ENCODE measurements at regions not wholly inside any gene's neighbourhood (a gene's known extent, or its start where the extent isn't known, plus 50 kb on each side); places are given as distances from the start of the nearest gene placed in this dataset.
"Not testable (repeated sequence)": the region's sequence is repeated elsewhere in the genome, so short reads cannot be mapped to it uniquely, and the experiment has no call there.

GRCh38 chr10:45056806-45057205 lies 56.1 kb downstream of the ZNF22 start:
- H3K36me3 ChIP-seq (ENCODE audit: insufficient read depth, low read length); H3K79me2 ChIP-seq (ENCODE audit: low read length); H2AFZ ChIP-seq (ENCODE audit: low read length); H3K9me3 ChIP-seq (ENCODE audit: low read length); H3K4me1 ChIP-seq (ENCODE audit: low read length); H3K4me3 ChIP-seq (ENCODE audit: low read length); DNase-seq; H3K9ac ChIP-seq (ENCODE audit: low read length); H3K9me2 ChIP-seq (replicated peaks; ENCODE audit: insufficient read depth, low read length); H3K27ac ChIP-seq (ENCODE audit: low read length); H4K20me1 ChIP-seq (ENCODE audit: insufficient read depth, low read depth, low read length); H3K27me3 ChIP-seq (ENCODE audit: low read length); H3K4me2 ChIP-seq (ENCODE audit: low read depth, low read length, poor library complexity, severe bottlenecking): not testable (repeated sequence)

- no peak overlapping the region for H2AFZ ChIP-seq (ENCODE audit: low read length)
- H3K4me2 ChIP-seq (ENCODE audit: low read depth, low read length, poor library complexity, severe bottlenecking): no peak overlapping the region
These were observed 57.9 kb downstream of the ZNF22 start for GRCh38 chr10:45058580-45058979.

DNA sequence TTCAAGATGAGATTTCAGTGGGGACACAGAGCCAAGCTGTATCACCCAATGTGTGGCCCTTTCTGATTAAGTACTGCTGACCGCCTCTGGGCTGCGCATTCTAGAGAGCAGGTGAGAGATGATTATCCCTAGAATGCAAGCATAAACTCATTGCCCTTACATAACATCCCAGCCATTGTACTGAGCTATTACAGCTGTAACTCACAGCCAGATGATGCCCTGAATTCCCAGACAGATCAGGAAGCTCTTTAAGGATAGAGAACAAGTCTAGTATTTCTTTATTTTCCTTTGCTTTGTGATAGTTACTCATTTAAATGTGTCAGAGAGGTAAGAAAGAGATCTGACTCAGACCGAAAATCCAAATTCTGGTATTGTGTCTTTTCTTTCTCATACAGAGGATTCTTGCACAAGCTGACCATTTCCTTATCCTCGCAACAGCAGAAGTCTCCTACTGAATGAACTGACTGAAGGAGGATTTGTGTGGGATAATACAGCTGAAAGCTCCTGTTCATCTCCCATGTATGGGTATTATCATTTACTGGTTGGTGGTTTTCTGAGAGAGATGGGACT lies 58.4 kb downstream of the ZNF22 start:
- Histone ChIP-seq H3K9ac (ENCODE audit: low read length) (no peak overlapping the region), H3K9me3 (ENCODE audit: low read length) (no peaks in the 10 kb centered on the region), H3K4me1 (ENCODE audit: low read length) (no peaks in the 10 kb centered on the region), H2AFZ (ENCODE audit: low read length) (no peak overlapping the region), H3K79me2 (ENCODE audit: low read length) (no peaks in the 10 kb centered on the region), H3K27me3 (ENCODE audit: low read length) (no peaks in the 10 kb centered on the region), H4K20me1 (ENCODE audit: insufficient read depth, low read depth, low read length) (no peaks in the 10 kb centered on the region), H3K4me2 (ENCODE audit: low read depth, low read length, poor library complexity, severe bottlenecking) (no peak overlapping the region), H3K9me2 (replicated peaks; ENCODE audit: insufficient read depth, low read length) (no peaks in the 10 kb centered on the region; the same call in 1 of the 2 replicates), H3K27ac (ENCODE audit: low read length) (no peak overlapping the region), H3K36me3 (ENCODE audit: insufficient read depth, low read length) (no peaks in the 10 kb centered on the region), H3K4me3 (ENCODE audit: low read length) (no peak overlapping the region)
- no peak for DNase-seq

More at GRCh38 chr10:45058580-45058979, 57.9 kb downstream of the ZNF22 start:
- no peak for DNase-seq
- Histone ChIP-seq H3K27ac (ENCODE audit: low read length) (no peak overlapping the region), H3K79me2 (ENCODE audit: low read length) (no peaks in the 10 kb centered on the region), H3K9ac (ENCODE audit: low read length) (no peak overlapping the region), H3K27me3 (ENCODE audit: low read length) (no peaks in the 10 kb centered on the region), H3K9me2 (replicated peaks; ENCODE audit: insufficient read depth, low read length) (no peaks in the 10 kb centered on the region; the same call in 1 of the 2 replicates), H3K9me3 (ENCODE audit: low read length) (no peaks in the 10 kb centered on the region), H3K4me1 (ENCODE audit: low read length) (no peaks in the 10 kb centered on the region), H3K36me3 (ENCODE audit: insufficient read depth, low read length) (no peaks in the 10 kb centered on the region), H3K4me3 (ENCODE audit: low read length) (no peak overlapping the region), H4K20me1 (ENCODE audit: insufficient read depth, low read depth, low read length) (no peaks in the 10 kb centered on the region)

DNA sequence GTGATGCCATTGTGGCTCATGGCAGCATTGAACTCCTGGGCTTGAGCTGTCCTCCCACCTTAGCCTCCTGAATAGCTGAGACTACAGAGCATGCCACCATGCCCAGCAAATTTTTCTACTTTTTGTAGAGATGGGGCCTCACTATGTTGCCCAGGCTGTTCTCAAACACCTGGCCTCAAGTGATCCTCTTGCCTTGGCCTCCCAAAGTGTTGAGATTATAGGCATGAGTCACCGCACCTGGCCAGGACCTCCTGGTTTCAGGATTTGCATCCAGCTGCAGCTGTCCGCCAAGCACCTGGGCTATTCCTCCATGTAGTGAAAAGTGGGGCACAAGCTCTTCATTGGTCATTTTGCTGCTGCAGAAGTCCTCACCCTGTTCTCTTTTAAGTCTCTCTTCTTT lies 58.9 kb downstream of the ZNF22 start:
- Histone ChIP-seq H4K20me1 (ENCODE audit: insufficient read depth, low read depth, low read length) (no peaks in the 10 kb centered on the region), H3K9me3 (ENCODE audit: low read length) (no peaks in the 10 kb centered on the region), H3K4me3 (ENCODE audit: low read length) (no peak overlapping the region), H3K9me2 (replicated peaks; ENCODE audit: insufficient read depth, low read length) (no peaks in the 10 kb centered on the region; the same call in 1 of the 2 replicates), H3K4me2 (ENCODE audit: low read depth, low read length, poor library complexity, severe bottlenecking) (no peak overlapping the region), H3K4me1 (ENCODE audit: low read length) (no peaks in the 10 kb centered on the region), H3K9ac (ENCODE audit: low read length) (no peak overlapping the region), H3K27ac (ENCODE audit: low read length) (no peak overlapping the region), H3K79me2 (ENCODE audit: low read length) (no peaks in the 10 kb centered on the region), H2AFZ (ENCODE audit: low read length) (no peak overlapping the region), H3K36me3 (ENCODE audit: insufficient read depth, low read length) (no peaks in the 10 kb centered on the region), H3K27me3 (ENCODE audit: low read length) (no peaks in the 10 kb centered on the region)
- no peak for DNase-seq

GRCh38 chr10:45061982-45062381 lies 61.3 kb downstream of the ZNF22 start:
- no peak overlapping the region for H3K4me2 ChIP-seq (ENCODE audit: low read depth, low read length, poor library complexity, severe bottlenecking)
- no peak overlapping the region for H3K4me3 ChIP-seq (ENCODE audit: low read length)
- no peaks in the 10 kb centered on the region for H3K4me1 ChIP-seq (ENCODE audit: low read length)
- no peak for DNase-seq
- H3K36me3 ChIP-seq (ENCODE audit: insufficient read depth, low read length): no peaks in the 10 kb centered on the region
- H3K27ac ChIP-seq (ENCODE audit: low read length): no peak overlapping the region
- no peaks in the 10 kb centered on the region for H3K27me3 ChIP-seq (ENCODE audit: low read length)
- no peak overlapping the region for H3K9ac ChIP-seq (ENCODE audit: low read length)
- no peaks in the 10 kb centered on the region for H3K9me2 ChIP-seq (replicated peaks; ENCODE audit: insufficient read depth, low read length)
- no peaks in the 10 kb centered on the region for H4K20me1 ChIP-seq (ENCODE audit: insufficient read depth, low read depth, low read length)
- no peak overlapping the region for H2AFZ ChIP-seq (ENCODE audit: low read length)
- H3K79me2 ChIP-seq (ENCODE audit: low read length): no peaks in the 10 kb centered on the region
- H3K9me3 ChIP-seq (ENCODE audit: low read length): no peaks in the 10 kb centered on the region

DNA sequence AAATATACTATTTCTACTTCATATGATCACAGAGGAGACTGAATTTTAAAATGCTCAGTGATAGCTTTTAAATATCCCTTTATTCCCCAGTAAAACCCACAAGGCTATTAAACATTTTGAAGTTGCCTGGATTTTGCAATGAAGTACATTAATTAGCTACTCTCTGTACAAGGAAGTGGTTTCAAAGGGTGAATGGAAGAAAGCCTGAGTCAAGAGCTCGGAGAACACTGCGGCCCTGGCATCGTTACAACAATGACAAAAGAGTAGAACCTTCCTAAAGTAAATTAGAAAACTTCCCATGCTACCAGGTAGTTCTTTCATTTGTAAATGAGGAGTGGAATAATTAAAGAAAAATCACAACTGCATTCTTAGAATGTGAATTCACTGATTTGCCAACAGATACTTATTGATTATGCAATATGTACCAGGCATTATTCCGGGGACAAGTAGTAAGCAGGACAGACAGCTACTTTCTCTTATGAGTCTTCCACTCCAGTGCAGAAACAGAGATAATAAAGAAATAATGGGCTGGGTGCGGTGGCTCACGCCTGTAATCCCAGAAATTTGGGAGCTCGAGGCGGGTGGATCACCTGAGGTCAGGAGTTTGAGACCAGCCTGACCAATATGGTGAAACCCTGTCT lies 63.0 kb downstream of the ZNF22 start:
- H3K4me2 ChIP-seq (ENCODE audit: low read depth, low read length, poor library complexity, severe bottlenecking): no peak overlapping the region
- no peaks in the 10 kb centered on the region for H3K27me3 ChIP-seq (ENCODE audit: low read length)

GRCh38 chr10:45064998-45065397 lies 64.3 kb downstream of the ZNF22 start:
- Histone ChIP-seq H3K4me1 (ENCODE audit: low read length) (no peaks in the 10 kb centered on the region), H3K79me2 (ENCODE audit: low read length) (no peaks in the 10 kb centered on the region), H3K4me3 (ENCODE audit: low read length) (no peak overlapping the region), H3K36me3 (ENCODE audit: insufficient read depth, low read length) (no peaks in the 10 kb centered on the region), H3K9me3 (ENCODE audit: low read length) (no peaks in the 10 kb centered on the region), H2AFZ (ENCODE audit: low read length) (no peak overlapping the region), H4K20me1 (ENCODE audit: insufficient read depth, low read depth, low read length) (no peaks in the 10 kb centered on the region), H3K9me2 (replicated peaks; ENCODE audit: insufficient read depth, low read length) (no peaks in the 10 kb centered on the region), H3K9ac (ENCODE audit: low read length) (no peak overlapping the region), H3K27ac (ENCODE audit: low read length) (no peak overlapping the region), H3K4me2 (ENCODE audit: low read depth, low read length, poor library complexity, severe bottlenecking) (no peak overlapping the region), H3K27me3 (ENCODE audit: low read length) (no peaks in the 10 kb centered on the region)
- DNase-seq: no peak

More for the DNA sequence above, 63.0 kb downstream of the ZNF22 start:
- Histone ChIP-seq H3K4me1 (ENCODE audit: low read length) (no peaks in the 10 kb centered on the region), H3K9me2 (replicated peaks; ENCODE audit: insufficient read depth, low read length) (no peaks in the 10 kb centered on the region), H2AFZ (ENCODE audit: low read length) (no peak overlapping the region), H3K9ac (ENCODE audit: low read length) (no peak overlapping the region), H3K4me3 (ENCODE audit: low read length) (no peak overlapping the region), H4K20me1 (ENCODE audit: insufficient read depth, low read depth, low read length) (no peaks in the 10 kb centered on the region), H3K36me3 (ENCODE audit: insufficient read depth, low read length) (no peaks in the 10 kb centered on the region), H3K79me2 (ENCODE audit: low read length) (no peaks in the 10 kb centered on the region), H3K27ac (ENCODE audit: low read length) (no peak overlapping the region), H3K9me3 (ENCODE audit: low read length) (no peaks in the 10 kb centered on the region)
- no peak for DNase-seq

- no peak for DNase-seq
- H4K20me1 ChIP-seq (ENCODE audit: insufficient read depth, low read depth, low read length): no peaks in the 10 kb centered on the region
- H3K4me2 ChIP-seq (ENCODE audit: low read depth, low read length, poor library complexity, severe bottlenecking): no peak overlapping the region
- no peak overlapping the region for H3K27ac ChIP-seq (ENCODE audit: low read length)
- no peaks in the 10 kb centered on the region for H3K9me2 ChIP-seq (replicated peaks; ENCODE audit: insufficient read depth, low read length)
- no peaks in the 10 kb centered on the region for H3K9me3 ChIP-seq (ENCODE audit: low read length)
- H3K9ac ChIP-seq (ENCODE audit: low read length): no peak overlapping the region
- no peaks in the 10 kb centered on the region for H3K79me2 ChIP-seq (ENCODE audit: low read length)
- H2AFZ ChIP-seq (ENCODE audit: low read length): no peak overlapping the region
- no peaks in the 10 kb centered on the region for H3K27me3 ChIP-seq (ENCODE audit: low read length)
- H3K4me3 ChIP-seq (ENCODE audit: low read length): no peak overlapping the region
- H3K36me3 ChIP-seq (ENCODE audit: insufficient read depth, low read length): no peaks in the 10 kb centered on the region
- H3K4me1 ChIP-seq (ENCODE audit: low read length): no peaks in the 10 kb centered on the region
These were observed 70.5 kb downstream of the ZNF22 start for GRCh38 chr10:45071043-45071813.
